IMR-90 (cell line): ENCODE measurements at regions not wholly inside any gene's neighbourhood (a gene's known extent, or its start where the extent isn't known, plus 50 kb on each side); places are given as distances from the start of the nearest gene placed in this dataset.

ENCODE experiments used
- ATAC-seq: fragments of 200-7000 bp; cut with Tn5 transposase; 2 replicates; pipeline ENCODE4 v1.9.1; 2020; ENCODE audit warnings: low read depth, mild to moderate bottlenecking, moderate library complexity
- BruUV-seq: library from RNA; stranded (reverse); fragments of 400-500 nt; replicated peaks from 2 replicates; lab custom pipeline; 2021; lab: Mats Ljungman, UMichigan
- CTCF ChIA-PET: fragments of 300-600 bp; formaldehyde crosslinking; extraction: SDS; loops from one replicate; lab custom pipeline; 2021; ENCODE audit warnings: antibody characterized with exemption; lab: Yijun Ruan, JAX
- POLR2A ChIA-PET: fragments of 300-600 bp; sonication (Branson Sonifier 250); formaldehyde crosslinking; loops from one replicate; lab custom pipeline; 2022; ENCODE audit warnings: antibody characterized with exemption; ENCODE audit not compliant: unreplicated experiment; lab: Charles Lee
- DNase-seq: peaks from one replicate; pipeline ENCODE4 v3.0.0; 2013
- H2AFZ ChIP-seq: replicated peaks from 2 replicates; pipeline ENCODE3; 2013; ENCODE audit warnings: low read length, mild to moderate bottlenecking; ENCODE audit not compliant: poor library complexity
- H2AK5ac ChIP-seq: 2 replicates; pipeline ENCODE4 v1.6.1; 2013; ENCODE audit warnings: low read depth, low read length, inconsistent platforms
- H2AK9ac ChIP-seq: replicated peaks from 2 replicates; pipeline ENCODE3; 2013; ENCODE audit warnings: mild to moderate bottlenecking, low read depth, low read length, moderate library complexity; ENCODE audit not compliant: poor library complexity
- H2BK120ac ChIP-seq: 2 replicates; pipeline ENCODE4 v1.6.1; 2013; ENCODE audit warnings: low read depth, low read length, inconsistent platforms
- H2BK15ac ChIP-seq: 3 replicates; pipeline ENCODE4 v1.6.1; 2013; ENCODE audit warnings: low read depth, low read length, inconsistent platforms
- H2BK20ac ChIP-seq: 2 replicates; pipeline ENCODE4 v1.6.1; 2013; ENCODE audit warnings: low read depth, mild to moderate bottlenecking, inconsistent platforms, low read length, moderate library complexity
- H2BK5ac ChIP-seq: 2 replicates; pipeline ENCODE4 v1.6.1; 2013; ENCODE audit warnings: mild to moderate bottlenecking, low read depth, low read length, inconsistent platforms; ENCODE audit not compliant: poor library complexity, severe bottlenecking
- H3K14ac ChIP-seq: replicated peaks from 2 replicates; pipeline ENCODE4 v1.6.1; 2013; ENCODE audit warnings: low read depth, low read length, inconsistent platforms
- H3K18ac ChIP-seq: 2 replicates; pipeline ENCODE4 v1.6.1; 2013; ENCODE audit warnings: low read depth, low read length, control low read depth
- H3K23ac ChIP-seq: 2 replicates; pipeline ENCODE4 v1.6.1; 2013; ENCODE audit warnings: low read depth, low read length, inconsistent platforms
- H3K27ac ChIP-seq: 2 replicates; pipeline ENCODE4 v1.5.1; 2013; ENCODE audit warnings: mild to moderate bottlenecking, control low read depth, low read length; ENCODE audit not compliant: insufficient read depth
- H3K27me3 ChIP-seq: 2 replicates; pipeline ENCODE4 v1.6.1; 2013; ENCODE audit warnings: low read length; ENCODE audit not compliant: control insufficient read depth, insufficient read depth
- H3K36me3 ChIP-seq: 2 replicates; pipeline ENCODE4 v1.6.1; 2013; ENCODE audit warnings: low read length, mixed read lengths; ENCODE audit not compliant: control insufficient read depth, insufficient read depth
- H3K4ac ChIP-seq: 2 replicates; pipeline ENCODE4 v1.6.1; 2013; ENCODE audit warnings: low read depth, low read length, inconsistent platforms
- H3K4me1 ChIP-seq: 2 replicates; pipeline ENCODE4 v1.6.1; 2013; ENCODE audit warnings: low read length, mixed read lengths; ENCODE audit not compliant: control insufficient read depth, insufficient read depth
- H3K4me2 ChIP-seq: 2 replicates; pipeline ENCODE4 v1.6.1; 2013; ENCODE audit warnings: low read depth, mild to moderate bottlenecking, control low read depth, low read length, moderate library complexity
- H3K4me3 ChIP-seq: 2 replicates; pipeline ENCODE4 v1.5.1; 2013; ENCODE audit warnings: low read depth, mild to moderate bottlenecking, control low read depth, low read length, moderate library complexity; ENCODE audit not compliant: insufficient read depth
- H3K56ac ChIP-seq: 2 replicates; pipeline ENCODE4 v1.6.1; 2013; ENCODE audit warnings: low read length, inconsistent platforms; ENCODE audit not compliant: insufficient read depth; ENCODE audit errors: extremely low read depth
- H3K79me1 ChIP-seq, 2 experiments: 2 replicates each; pipeline ENCODE4 v1.6.1; 2013; ENCODE audit warnings: low read length in 2 of 2, inconsistent platforms in 1 of 2, low read depth in 1 of 2
- H3K9ac ChIP-seq: 2 replicates; pipeline ENCODE4 v1.6.1; 2013; ENCODE audit warnings: low read depth, low read length, control low read depth
- H3K9me1 ChIP-seq: 2 replicates; pipeline ENCODE4 v1.6.1; 2013; ENCODE audit warnings: low read length, inconsistent platforms; ENCODE audit not compliant: insufficient read depth
- H3K9me3 ChIP-seq: 2 replicates; pipeline ENCODE4 v1.6.1; 2013; ENCODE audit warnings: low read length; ENCODE audit not compliant: control insufficient read depth, insufficient read depth
- H4K20me1 ChIP-seq: 2 replicates; pipeline ENCODE4 v1.6.1; 2013; ENCODE audit warnings: low read length, inconsistent platforms; ENCODE audit not compliant: insufficient read depth
- H4K5ac ChIP-seq: 2 replicates; pipeline ENCODE4 v1.6.1; 2013; ENCODE audit warnings: mild to moderate bottlenecking, low read depth, low read length, control low read depth
- H4K8ac ChIP-seq, 2 experiments: 2 replicates each; pipeline ENCODE4 v1.6.1; 2013; ENCODE audit warnings: low read depth in 2 of 2, low read length in 2 of 2, control low read depth in 1 of 2, inconsistent platforms in 1 of 2
- H4K91ac ChIP-seq: 2 replicates; pipeline ENCODE4 v1.6.1; 2013; ENCODE audit warnings: low read depth, low read length, inconsistent platforms; ENCODE audit not compliant: insufficient read depth
- BHLHE40 ChIP-seq: fragments of 150-350 bp; IDR thresholded peaks from 2 replicates; pipeline ENCODE4 v1.6.1; 2016; ENCODE audit warnings: mild to moderate bottlenecking, low read depth, low read length
- CEBPB ChIP-seq: IDR thresholded peaks from 2 replicates; pipeline ENCODE4 v1.6.1; 2012; ENCODE audit warnings: low read depth, low read length, improper control_type of control experiment
- CHD1 ChIP-seq: IDR thresholded peaks from 2 replicates; pipeline ENCODE4 v1.6.1; 2012; ENCODE audit warnings: low read depth, low read length, improper control_type of control experiment
- CTCF ChIP-seq: conservative IDR thresholded peaks from 2 replicates; pipeline ENCODE4 v1.5.1; 2012; ENCODE audit warnings: mild to moderate bottlenecking, low read depth, low read length, improper control_type of control experiment
- FOS ChIP-seq: fragments of 150-350 bp; IDR thresholded peaks from 2 replicates; pipeline ENCODE4 v1.6.1; 2016; ENCODE audit warnings: low read depth, low read length
- MAFK ChIP-seq: IDR thresholded peaks from 2 replicates; pipeline ENCODE4 v1.6.1; 2012; ENCODE audit warnings: low read depth, low read length, improper control_type of control experiment
- MAZ ChIP-seq: IDR thresholded peaks from 2 replicates; pipeline ENCODE4 v1.6.1; 2012; ENCODE audit warnings: low read depth, mild to moderate bottlenecking, low read length, improper control_type of control experiment, moderate library complexity, borderline replicate concordance
- MXI1 ChIP-seq: IDR thresholded peaks from 2 replicates; pipeline ENCODE4 v1.6.1; 2012; ENCODE audit warnings: low read depth, mild to moderate bottlenecking, low read length, moderate library complexity, borderline replicate concordance
- NFE2L2 ChIP-seq: fragments of 150-350 bp; IDR thresholded peaks from 2 replicates; pipeline ENCODE4 v1.6.1; 2016; ENCODE audit warnings: low read depth, mild to moderate bottlenecking, low read length
- RAD21 ChIP-seq: IDR thresholded peaks from 2 replicates; pipeline ENCODE4 v1.6.1; 2012; ENCODE audit warnings: low read length, improper control_type of control experiment
- RCOR1 ChIP-seq: IDR thresholded peaks from 2 replicates; pipeline ENCODE4 v1.6.1; 2012; ENCODE audit warnings: mild to moderate bottlenecking, low read length, improper control_type of control experiment; ENCODE audit not compliant: insufficient replicate concordance
- RFX5 ChIP-seq: IDR thresholded peaks from 2 replicates; pipeline ENCODE4 v1.8.0; 2012; ENCODE audit warnings: low read depth, mild to moderate bottlenecking, low read length, moderate library complexity
- dilution Hi-C: fragments of 300-500 bp; cut with HindIII; formaldehyde crosslinking; loops from one replicate; pipeline ENCODE4 v1.14.3; 2018; ENCODE audit warnings: low sequenced_read_pairs; ENCODE audit not compliant: unreplicated experiment
- in situ Hi-C: fragments of 300-500 bp; cut with MboI; formaldehyde crosslinking; loops from 3 replicates; pipeline ENCODE4 v1.14.3; 2019; ENCODE audit warnings: low sequenced_read_pairs, inconsistent platforms, mixed read lengths
- intact Hi-C: fragments of 100-400 bp; cut with micrococcal nuclease; formaldehyde crosslinking; loops from 2 replicates; pipeline ENCODE4 v1.10.0; 2022

- no peak overlapping the region for H2AK9ac ChIP-seq
- no peak overlapping the region for H2AK5ac ChIP-seq
- no peaks in the 10 kb centered on the region; a peak in 1 of 4 replicates for H3K79me1 ChIP-seq
- in situ Hi-C loops (no loop called here), intact Hi-C loops (loop anchor here (1.0 kb wide), 1 partner anchor 245 kb away; no protein-coding TSS in a partner anchor), dilution Hi-C loops (no loop called here)
- peak overlapping the region; percentile 90 for H2BK20ac ChIP-seq
- H4K91ac ChIP-seq: peak overlapping the region; percentile 61; the same call in 1 of the 2 replicates
- peaks cover 2% of the 10 kb centered on the region; the same call in 1 of the 2 replicates for H3K36me3 ChIP-seq
- BruUV-seq: no TSS peak
- peak overlapping the region; percentile 50; the same call in 1 of the 2 replicates for H3K27ac ChIP-seq
- TF ChIP-seq RCOR1 (no peak), BHLHE40 (no peak), MAFK (no peak), FOS (no peak), CHD1 (no peak), CTCF (no peak), NFE2L2 (no peak), RFX5 (no peak), RAD21 (no peak), MXI1 (no peak), MAZ (no peak), CEBPB (no peak)
- no peak for ATAC-seq
- H3K23ac ChIP-seq: no peak overlapping the region
- ChIA-PET POLR2A (no interaction called here), CTCF (interaction anchor here (0.6 kb wide), 1 partner anchor 96 kb away, joined by 4 read pairs; no protein-coding TSS in a partner anchor)
- no peak overlapping the region for H2AFZ ChIP-seq
- H3K56ac ChIP-seq: peak overlapping the region; percentile 60; the same call in 1 of the 2 replicates
- no peak overlapping the region for H3K9ac ChIP-seq
- peak overlapping the region; percentile 86 for H3K18ac ChIP-seq
- H2BK15ac ChIP-seq: no peak overlapping the region
- peak; percentile 32 for DNase-seq
- peak overlapping the region; percentile 81 for H2BK120ac ChIP-seq
- no peaks in the 10 kb centered on the region for H4K20me1 ChIP-seq
- H3K4me3 ChIP-seq: no peak overlapping the region
- no peak overlapping the region for H3K14ac ChIP-seq
- peak overlapping the region in 1 of 2 experiments; percentile 69; a peak in 1 of 4 replicates for H4K8ac ChIP-seq
- H3K4ac ChIP-seq: peak overlapping the region; percentile 44; the same call in 1 of the 2 replicates
- H2BK5ac ChIP-seq: peak overlapping the region; percentile 87
- H3K27me3 ChIP-seq: no peaks in the 10 kb centered on the region
- no peak overlapping the region for H4K5ac ChIP-seq
- H3K4me2 ChIP-seq: peak overlapping the region; percentile 11; the same call in 1 of the 2 replicates
- H3K4me1 ChIP-seq: peaks cover 8% of the 10 kb centered on the region
- no peaks in the 10 kb centered on the region for H3K9me1 ChIP-seq
- H3K9me3 ChIP-seq: peaks cover 9% of the 10 kb centered on the region
Measured at GRCh38 chr9:111728143-111728542, 66.6 kb downstream of the SHOC1 start.
